ENCODE measurements at regions not wholly inside any gene's neighbourhood (a gene's known extent, or its start where the extent isn't known, plus 50 kb on each side); places are given as distances from the start of the nearest gene placed in this dataset.

DNA sequence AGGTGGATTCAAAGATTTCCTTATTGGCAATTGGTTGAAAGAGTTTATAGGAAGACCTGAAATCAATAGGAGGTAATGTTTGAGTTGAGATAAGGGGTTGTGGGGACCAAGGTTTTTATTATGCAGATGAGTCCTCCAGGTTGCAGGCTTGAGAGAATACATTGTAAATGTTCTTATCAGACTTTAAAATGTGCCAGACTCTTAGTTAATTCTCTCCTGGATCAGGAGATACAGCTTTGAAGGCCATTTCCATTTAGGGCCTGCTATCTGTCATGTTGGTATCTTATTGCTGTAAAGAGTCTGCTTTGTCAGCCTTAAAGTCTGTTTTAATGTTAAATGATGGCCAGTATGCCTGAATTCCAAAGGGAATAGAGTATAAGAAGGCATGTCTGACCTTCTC is 61.8 kb upstream of the CALCR start:
- Histone ChIP-seq H3K4me2 (ENCODE audit: insufficient read depth, low read length) (no peak overlapping the region), H3K4me3 (replicated peaks in 1 of 3; ENCODE audit: insufficient read depth in 1 of 3, low read depth in 1 of 3, low read length in 3 of 3) (no peak overlapping the region), H3K9me1 (replicated peaks; ENCODE audit: control insufficient read depth, extremely low read depth, insufficient read depth, low read length) (no peaks in the 10 kb centered on the region), H3K9ac (replicated peaks; ENCODE audit: extremely low read depth, insufficient read depth, low read length) (no peak overlapping the region), H3K36me3 (ENCODE audit: control insufficient read depth in 2 of 2, extremely low read depth in 1 of 2, insufficient read depth in 2 of 2, low read length in 2 of 2) (no peaks in the 10 kb centered on the region), H3K27ac (ENCODE audit: insufficient read depth, low read depth, low read length) (no peak overlapping the region), H2AFZ (ENCODE audit: low read depth, low read length) (no peak overlapping the region), H3K27me3 (ENCODE audit: control insufficient read depth in 2 of 2, insufficient read depth in 2 of 2, low read length in 2 of 2) (no peaks in the 10 kb centered on the region), H4K20me1 (replicated peaks; ENCODE audit: control insufficient read depth, extremely low read depth, insufficient read depth, low read length) (no peaks in the 10 kb centered on the region), H3K9me3 (replicated peaks; ENCODE audit: control insufficient read depth, insufficient read depth, low read length) (no peaks in the 10 kb centered on the region), H3K79me2 (ENCODE audit: control insufficient read depth, insufficient read depth, low read length) (no peaks in the 10 kb centered on the region), H3K4me1 (ENCODE audit: control insufficient read depth, extremely low read depth, insufficient read depth, low read length) (no peaks in the 10 kb centered on the region)
- FAIRE-seq (no peak), DNase-seq (ENCODE audit: low read depth, low spot score) (no peak)
- CTCF ChIA-PET = no interaction called here
- intact Hi-C loops (cut with micrococcal nuclease) (no loop called here), dilution Hi-C loops (cut with MboI; ENCODE audit: extremely low pct_ligation_motif_present, low sequenced_read_pairs) (no loop called here)
- POLR2A ChIA-PET = no interaction called here
- no TSS peak for BruUV-seq (replicated peaks)
- no peak for TF ChIP-seq MYC (IDR thresholded peaks at IDR 0.05; ENCODE audit: low read depth, low read length)
- TF ChIP-seq JUN (IDR thresholded peaks at IDR 0.05; ENCODE audit: borderline replicate concordance, insufficient read depth, insufficient read length, low read depth) = no peak
- TF ChIP-seq FOS (IDR thresholded peaks at IDR 0.05; ENCODE audit: borderline replicate concordance, insufficient read depth, low read length) = no peak
- TF ChIP-seq, protein P1, sequence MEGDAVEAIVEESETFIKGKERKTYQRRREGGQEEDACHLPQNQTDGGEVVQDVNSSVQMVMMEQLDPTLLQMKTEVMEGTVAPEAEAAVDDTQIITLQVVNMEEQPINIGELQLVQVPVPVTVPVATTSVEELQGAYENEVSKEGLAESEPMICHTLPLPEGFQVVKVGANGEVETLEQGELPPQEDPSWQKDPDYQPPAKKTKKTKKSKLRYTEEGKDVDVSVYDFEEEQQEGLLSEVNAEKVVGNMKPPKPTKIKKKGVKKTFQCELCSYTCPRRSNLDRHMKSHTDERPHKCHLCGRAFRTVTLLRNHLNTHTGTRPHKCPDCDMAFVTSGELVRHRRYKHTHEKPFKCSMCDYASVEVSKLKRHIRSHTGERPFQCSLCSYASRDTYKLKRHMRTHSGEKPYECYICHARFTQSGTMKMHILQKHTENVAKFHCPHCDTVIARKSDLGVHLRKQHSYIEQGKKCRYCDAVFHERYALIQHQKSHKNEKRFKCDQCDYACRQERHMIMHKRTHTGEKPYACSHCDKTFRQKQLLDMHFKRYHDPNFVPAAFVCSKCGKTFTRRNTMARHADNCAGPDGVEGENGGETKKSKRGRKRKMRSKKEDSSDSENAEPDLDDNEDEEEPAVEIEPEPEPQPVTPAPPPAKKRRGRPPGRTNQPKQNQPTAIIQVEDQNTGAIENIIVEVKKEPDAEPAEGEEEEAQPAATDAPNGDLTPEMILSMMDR (IDR thresholded peaks at IDR 0.05; ENCODE audit: extremely low read depth in 1 of 2, insufficient read depth in 1 of 2, low read depth in 1 of 2, low read length in 2 of 2) = no peak
- TF ChIP-seq POLR2A (IDR thresholded peaks at IDR 0.05; ENCODE audit: low read depth, low read length) = no peak
- TF ChIP-seq POLR2AphosphoS5 (IDR thresholded peaks at IDR 0.05; ENCODE audit: insufficient read depth, low read depth, low read length) = no peak
- TF ChIP-seq EZH2 (IDR thresholded peaks at IDR 0.05; ENCODE audit: borderline replicate concordance, low read depth, low read length, severe bottlenecking) = no peak
- TF ChIP-seq, protein P2, sequence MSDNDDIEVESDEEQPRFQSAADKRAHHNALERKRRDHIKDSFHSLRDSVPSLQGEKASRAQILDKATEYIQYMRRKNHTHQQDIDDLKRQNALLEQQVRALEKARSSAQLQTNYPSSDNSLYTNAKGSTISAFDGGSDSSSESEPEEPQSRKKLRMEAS (IDR thresholded peaks at IDR 0.05; ENCODE audit: insufficient read depth, insufficient read length) = no peak
- no peak for TF ChIP-seq GATA2 (IDR thresholded peaks at IDR 0.05; ENCODE audit: insufficient read depth, insufficient read length, low read depth, low read length)

Measured in endothelial cell of umbilical vein (primary cell).